H9 (cell line): ENCODE measurements at regions not wholly inside any gene's neighbourhood (a gene's known extent, or its start where the extent isn't known, plus 50 kb on each side); places are given as distances from the start of the nearest gene placed in this dataset.

Experiments
- DNase-seq: peaks from one replicate; pipeline ENCODE4 v3.0.0-alpha.2; 2017
- H2AFZ ChIP-seq: one replicate; pipeline ENCODE4 v1.6.1; 2013; ENCODE audit warnings: mild to moderate bottlenecking, low read length, control low read depth, moderate library complexity
- H2AK5ac ChIP-seq: 2 replicates; pipeline ENCODE4 v1.6.1; 2013; ENCODE audit warnings: low read length, control low read depth, mixed read lengths; ENCODE audit not compliant: insufficient read length
- H2BK120ac ChIP-seq: one replicate; pipeline ENCODE4 v1.6.1; 2013; ENCODE audit warnings: low read depth, mild to moderate bottlenecking, low read length, control low read depth, inconsistent platforms; ENCODE audit not compliant: poor library complexity, severe bottlenecking
- H2BK12ac ChIP-seq: 2 replicates; pipeline ENCODE4 v1.6.1; 2013; ENCODE audit warnings: low read length, control low read depth, mixed read lengths, low read depth; ENCODE audit not compliant: insufficient read length
- H2BK15ac ChIP-seq: 2 replicates; pipeline ENCODE4 v1.6.1; 2013; ENCODE audit warnings: low read depth, low read length, control low read depth
- H2BK20ac ChIP-seq: one replicate; pipeline ENCODE4 v1.6.1; 2013; ENCODE audit warnings: low read depth, mild to moderate bottlenecking, low read length, control low read depth, inconsistent platforms; ENCODE audit not compliant: poor library complexity, severe bottlenecking
- H2BK5ac ChIP-seq: 2 replicates; pipeline ENCODE4 v1.6.1; 2013; ENCODE audit warnings: low read length, control low read depth, mixed read lengths; ENCODE audit not compliant: insufficient read length
- H3K14ac ChIP-seq: 2 replicates; pipeline ENCODE4 v1.6.1; 2013; ENCODE audit warnings: low read length, control low read depth; ENCODE audit not compliant: insufficient read depth
- H3K18ac ChIP-seq: 2 replicates; pipeline ENCODE4 v1.6.1; 2013; ENCODE audit warnings: low read depth, mild to moderate bottlenecking, mixed read lengths, low read length, control low read depth; ENCODE audit not compliant: insufficient read length
- H3K23ac ChIP-seq: 2 replicates; pipeline ENCODE4 v1.6.1; 2013; ENCODE audit warnings: low read length, control low read depth, mixed read lengths, low read depth; ENCODE audit not compliant: insufficient read length
- H3K23me2 ChIP-seq: 2 replicates; pipeline ENCODE4 v1.6.1; 2013; ENCODE audit warnings: low read depth, mild to moderate bottlenecking, mixed read lengths, low read length, control low read depth; ENCODE audit not compliant: insufficient read length, poor library complexity, severe bottlenecking
- H3K27ac ChIP-seq: 2 replicates; pipeline ENCODE4 v1.5.1; 2013; ENCODE audit warnings: low read length, control low read depth, mixed read lengths, low read depth; ENCODE audit not compliant: insufficient read length
- H3K27me3 ChIP-seq: 2 replicates; pipeline ENCODE4 v1.6.1; 2013; ENCODE audit warnings: low read length, control low read depth, inconsistent platforms; ENCODE audit not compliant: insufficient read depth
- H3K4ac ChIP-seq: 2 replicates; pipeline ENCODE4 v1.6.1; 2013; ENCODE audit warnings: low read depth, mild to moderate bottlenecking, control low read depth, inconsistent platforms, low read length, moderate library complexity
- H3K4me1 ChIP-seq: 2 replicates; pipeline ENCODE4 v1.6.1; 2013; ENCODE audit warnings: low read length, control low read depth, inconsistent platforms; ENCODE audit not compliant: insufficient read depth
- H3K4me2 ChIP-seq: 2 replicates; pipeline ENCODE4 v1.6.1; 2013; ENCODE audit warnings: low read length, control low read depth, mixed read lengths; ENCODE audit not compliant: insufficient read length, insufficient read depth
- H3K56ac ChIP-seq: 2 replicates; pipeline ENCODE4 v1.6.1; 2013; ENCODE audit warnings: low read depth, mild to moderate bottlenecking, mixed read lengths, low read length, control low read depth; ENCODE audit not compliant: insufficient read length
- H3K79me1 ChIP-seq: 2 replicates; pipeline ENCODE4 v1.6.1; 2013; ENCODE audit warnings: low read depth, mild to moderate bottlenecking, moderate library complexity, low read length, control low read depth, inconsistent platforms; ENCODE audit not compliant: insufficient read depth, poor library complexity, severe bottlenecking
- H3K79me2 ChIP-seq: 2 replicates; pipeline ENCODE4 v1.6.1; 2013; ENCODE audit warnings: low read length, control low read depth, inconsistent platforms; ENCODE audit not compliant: insufficient read depth
- H3K9ac ChIP-seq: 2 replicates; pipeline ENCODE4 v1.6.1; 2013; ENCODE audit warnings: low read length, control low read depth, mixed read lengths; ENCODE audit not compliant: insufficient read length; ENCODE audit errors: extremely low read depth
- H3K9me3 ChIP-seq: one replicate; pipeline ENCODE4 v1.6.1; 2013; ENCODE audit warnings: low read depth, low read length, inconsistent platforms; ENCODE audit not compliant: control insufficient read depth
- H3T11ph ChIP-seq: one replicate; pipeline ENCODE4 v1.6.1; 2013; ENCODE audit warnings: mild to moderate bottlenecking, low read length, control low read depth, inconsistent platforms
- H4K20me1 ChIP-seq: one replicate; pipeline ENCODE4 v1.6.1; 2013; ENCODE audit not compliant: control insufficient read depth, insufficient read length, insufficient read depth
- H4K5ac ChIP-seq: 2 replicates; pipeline ENCODE4 v1.6.1; 2013; ENCODE audit warnings: low read depth, mild to moderate bottlenecking, mixed read lengths, low read length, control low read depth; ENCODE audit not compliant: insufficient read length
- H4K8ac ChIP-seq: replicated peaks from 2 replicates; pipeline ENCODE4 v1.6.1; 2013; ENCODE audit warnings: low read length, control low read depth, mixed read lengths, low read depth; ENCODE audit not compliant: insufficient read length
- H4K91ac ChIP-seq: 2 replicates; pipeline ENCODE4 v1.6.1; 2013; ENCODE audit warnings: low read depth, mild to moderate bottlenecking, moderate library complexity, mixed read lengths, low read length, control low read depth; ENCODE audit not compliant: insufficient read length
- H3K27ac Mint-ChIP-seq, 3 experiments: 2 replicates in 2 of 3; 3 replicates in 1 of 3; pipeline ENCODE4 v1.8.0; 2020 to 2021; ENCODE audit warnings: mixed read lengths in 3 of 3, mild to moderate bottlenecking in 1 of 3, moderate library complexity in 1 of 3
- H3K27me3 Mint-ChIP-seq: 2 replicates; pipeline ENCODE4 v1.8.0; 2021; ENCODE audit warnings: low read depth, mild to moderate bottlenecking, moderate library complexity, mixed read lengths
- H3K36me3 Mint-ChIP-seq, 3 experiments: 2 replicates in 2 of 3; 3 replicates in 1 of 3; pipeline ENCODE4 v1.8.0; 2020 to 2021; ENCODE audit warnings: low read depth in 3 of 3, mixed read lengths in 3 of 3; ENCODE audit not compliant: insufficient read depth in 1 of 3
- H3K4me1 Mint-ChIP-seq, 2 experiments: 2 replicates each; pipeline ENCODE4 v1.8.0; 2020; ENCODE audit warnings: mixed read lengths in 2 of 2
- H3K4me3 Mint-ChIP-seq, 2 experiments: 2 replicates in 1 of 2; 3 replicates in 1 of 2; pipeline ENCODE4 v1.8.0; 2020 to 2021; ENCODE audit warnings: mild to moderate bottlenecking in 2 of 2, mixed read lengths in 2 of 2, moderate library complexity in 1 of 2
- H3K9me3 Mint-ChIP-seq, 2 experiments: 2 replicates in 1 of 2; 3 replicates in 1 of 2; pipeline ENCODE4 v1.8.0; 2020; ENCODE audit warnings: mild to moderate bottlenecking in 2 of 2, mixed read lengths in 2 of 2, moderate library complexity in 1 of 2
- CTCF ChIP-seq: fragments of 200-600 bp; sonication (generic); conservative IDR thresholded peaks from 3 replicates; pipeline ENCODE4 v1.8.0; 2021; ENCODE audit warnings: antibody characterized with exemption, mild to moderate bottlenecking
- WGBS: extraction: QIAGEN DNeasy Blood & Tissue Kit; methylation state at CpG from one replicate; pipeline ENCODE4 v1.1.7; 2013; ENCODE audit warnings: missing lambda C conversion rate, low lambda C conversion rate, mixed read lengths; ENCODE audit not compliant: insufficient read length; ENCODE audit errors: extremely low coverage; 5-methylcytosine and 5-hydroxymethylcytosine counted together

GRCh38 chr2:2782007-2782406 lies 450.9 kb upstream of the MYT1L start:
- no peak overlapping the region for H2AK5ac ChIP-seq
- H2BK20ac ChIP-seq, result no peak overlapping the region
- no peaks in the 10 kb centered on the region for H3K23me2 ChIP-seq
- no peak overlapping the region for H4K8ac ChIP-seq
- no peak overlapping the region for H3K56ac ChIP-seq
- no peak overlapping the region for H2AFZ ChIP-seq
- Mint-ChIP-seq H3K9me3 (peaks cover 26 to 30% of the 10 kb centered on the region in 2 experiments), H3K27ac (no peak overlapping the region), H3K27me3 (peaks cover 51% of the 10 kb centered on the region), H3K36me3 (peaks cover 7 to 23% (median 11%) of the 10 kb centered on the region in 3 experiments; a peak in 6 of 7 replicates), H3K4me1 (peaks cover 2 to 7% of the 10 kb centered on the region in 2 experiments), H3K4me3 (no peak overlapping the region)
- H4K5ac ChIP-seq, result no peak overlapping the region
- no peak overlapping the region; the same call in 1 of the 2 replicates for H3K14ac ChIP-seq
- no peak overlapping the region for H2BK120ac ChIP-seq
- no peak overlapping the region for H3K4ac ChIP-seq
- H3K9ac ChIP-seq, result no peak overlapping the region
- H3K9me3 ChIP-seq, result no peaks in the 10 kb centered on the region
- H3K27ac ChIP-seq, result no peak overlapping the region
- H2BK12ac ChIP-seq, result no peak overlapping the region
- WGBS, result no CpG with 5 or more reads among the region's 9 CpGs
- H3K18ac ChIP-seq, result no peak overlapping the region
- H3K4me1 ChIP-seq, result 0 out of 2 replicates have a peak, but pooled peaks cover under 1% of the 10 kb centered on the region
- no peak overlapping the region for H2BK5ac ChIP-seq
- H3K27me3 ChIP-seq, result no peaks in the 10 kb centered on the region
- H3K79me1 ChIP-seq, result no peaks in the 10 kb centered on the region
- H3K23ac ChIP-seq, result no peak overlapping the region
- TF ChIP-seq CTCF, result no peak
- no peaks in the 10 kb centered on the region for H4K20me1 ChIP-seq
- H4K91ac ChIP-seq, result no peak overlapping the region
- no peak overlapping the region for H3T11ph ChIP-seq
- no peak overlapping the region for H3K4me2 ChIP-seq
- no peak overlapping the region for H2BK15ac ChIP-seq
- DNase-seq, result no peak
- no peaks in the 10 kb centered on the region for H3K79me2 ChIP-seq
